Osteoblast (primary cell): ENCODE measurements at regions not wholly inside any gene's neighbourhood (a gene's known extent, or its start where the extent isn't known, plus 50 kb on each side); places are given as distances from the start of the nearest gene placed in this dataset. TPM values are rescaled to one million over a fixed set of nuclear protein-coding genes. Genes with fewer than 3 reads are reported as not detected.

Experiments used
- DNase-seq: peaks from one replicate; pipeline ENCODE4 v3.0.0; 2011; ENCODE audit warnings: low spot score, mixed read lengths; ENCODE audit not compliant: insufficient read length; ENCODE audit errors: missing footprints
- H2AFZ ChIP-seq: 2 replicates; pipeline ENCODE4 v1.6.0; 2011; ENCODE audit warnings: mild to moderate bottlenecking, low read length
- H3K27ac ChIP-seq: 2 replicates; pipeline ENCODE4 v1.5.1; 2011; ENCODE audit warnings: mild to moderate bottlenecking, low read depth, low read length, moderate library complexity
- H3K27me3 ChIP-seq: 2 replicates; pipeline ENCODE4 v1.6.0; 2012; ENCODE audit warnings: mild to moderate bottlenecking, control low read depth, inconsistent platforms, low read length, moderate library complexity; ENCODE audit not compliant: insufficient read depth
- H3K36me3 ChIP-seq: 2 replicates; pipeline ENCODE4 v1.5.1; 2011; ENCODE audit warnings: mild to moderate bottlenecking, low read length, control low read depth, moderate library complexity; ENCODE audit not compliant: insufficient read depth
- H3K4me1 ChIP-seq: 2 replicates; pipeline ENCODE4 v1.5.1; 2011; ENCODE audit warnings: mild to moderate bottlenecking, low read length, control low read depth, moderate library complexity; ENCODE audit not compliant: insufficient read depth
- H3K4me2 ChIP-seq: 2 replicates; pipeline ENCODE4 v1.6.0; 2011; ENCODE audit warnings: mild to moderate bottlenecking, low read length; ENCODE audit not compliant: insufficient read depth
- H3K4me3 ChIP-seq: fragments of 200-600 bp; sonication (generic); 3 replicates; pipeline ENCODE4 v1.5.1; 2012; ENCODE audit warnings: mild to moderate bottlenecking, low read length, inconsistent platforms; ENCODE audit not compliant: insufficient read depth
- H3K79me2 ChIP-seq: 2 replicates; pipeline ENCODE4 v1.6.0; 2012; ENCODE audit warnings: mild to moderate bottlenecking, low read length, control low read depth, inconsistent platforms; ENCODE audit not compliant: insufficient read depth
- H3K9me3 ChIP-seq: 2 replicates; pipeline ENCODE4 v1.5.1; 2011; ENCODE audit warnings: low read depth, low read length, control low read depth
- H4K20me1 ChIP-seq: 2 replicates; pipeline ENCODE4 v1.6.0; 2012; ENCODE audit warnings: mild to moderate bottlenecking, low read length, control low read depth; ENCODE audit not compliant: insufficient read depth
- CTCF ChIP-seq: IDR thresholded peaks from 2 replicates; pipeline ENCODE4 v1.5.1; 2011; ENCODE audit warnings: mild to moderate bottlenecking, low read depth, low read length, moderate library complexity; ENCODE audit errors: extremely low read depth
- small RNA-seq: library from RNA; depleted of rRNA; stranded (forward); fragments of <200 nt; gene quantifications from one replicate; pipeline ENCODE3, GENCODE V24; 2012

- H2AFZ ChIP-seq = no peak overlapping the region
- peak; percentile 88 for TF ChIP-seq CTCF
- H3K4me2 ChIP-seq = no peak overlapping the region
- no peaks in the 10 kb centered on the region for H3K27me3 ChIP-seq
- no peaks in the 10 kb centered on the region for H3K4me1 ChIP-seq
- no peak overlapping the region for H3K27ac ChIP-seq
- no peaks in the 10 kb centered on the region for H4K20me1 ChIP-seq
- H3K4me3 ChIP-seq = no peak overlapping the region
- H3K36me3 ChIP-seq = no peaks in the 10 kb centered on the region
- DNase-seq = no peak
- H3K79me2 ChIP-seq = no peaks in the 10 kb centered on the region
- H3K9me3 ChIP-seq = no peaks in the 10 kb centered on the region
These were observed 58.4 kb upstream of the MYO3A start for GRCh38 chr10:25875556-25876165.

GRCh38 chr10:25877296-25877695 lies 56.7 kb upstream of the MYO3A start:
- H2AFZ ChIP-seq = no peak overlapping the region
- H3K79me2 ChIP-seq = no peaks in the 10 kb centered on the region
- no peaks in the 10 kb centered on the region for H3K27me3 ChIP-seq
- no peaks in the 10 kb centered on the region for H3K36me3 ChIP-seq
- H4K20me1 ChIP-seq = no peaks in the 10 kb centered on the region
- no peaks in the 10 kb centered on the region for H3K9me3 ChIP-seq
- DNase-seq = no peak
- no peak overlapping the region for H3K4me3 ChIP-seq
- H3K4me2 ChIP-seq = no peak overlapping the region
- H3K4me1 ChIP-seq = no peaks in the 10 kb centered on the region
- no peak overlapping the region for H3K27ac ChIP-seq
- TF ChIP-seq CTCF = no peak

Small RNA genes lying in the stretch of these regions (small RNA-seq; reads per million reads assigned to genes)
- gene RNA5SP306 (not detected), gene RNU6-632P (not detected)
